NCI-H226 (cell line): ENCODE measurements at regions not wholly inside any gene's neighbourhood (a gene's known extent, or its start where the extent isn't known, plus 50 kb on each side); places are given as distances from the start of the nearest gene placed in this dataset.
"Not testable (repeated sequence)": the region's sequence is repeated elsewhere in the genome, so short reads cannot be mapped to it uniquely, and the experiment has no call there.

ENCODE experiments used
- DNase-seq: peaks from one replicate; pipeline ENCODE4 v3.0.0-alpha.2; 2015

GRCh38 chr14:88929656-88930436, 105.4 kb downstream of the TTC8 start:
- DNase-seq = no peak

DNA sequence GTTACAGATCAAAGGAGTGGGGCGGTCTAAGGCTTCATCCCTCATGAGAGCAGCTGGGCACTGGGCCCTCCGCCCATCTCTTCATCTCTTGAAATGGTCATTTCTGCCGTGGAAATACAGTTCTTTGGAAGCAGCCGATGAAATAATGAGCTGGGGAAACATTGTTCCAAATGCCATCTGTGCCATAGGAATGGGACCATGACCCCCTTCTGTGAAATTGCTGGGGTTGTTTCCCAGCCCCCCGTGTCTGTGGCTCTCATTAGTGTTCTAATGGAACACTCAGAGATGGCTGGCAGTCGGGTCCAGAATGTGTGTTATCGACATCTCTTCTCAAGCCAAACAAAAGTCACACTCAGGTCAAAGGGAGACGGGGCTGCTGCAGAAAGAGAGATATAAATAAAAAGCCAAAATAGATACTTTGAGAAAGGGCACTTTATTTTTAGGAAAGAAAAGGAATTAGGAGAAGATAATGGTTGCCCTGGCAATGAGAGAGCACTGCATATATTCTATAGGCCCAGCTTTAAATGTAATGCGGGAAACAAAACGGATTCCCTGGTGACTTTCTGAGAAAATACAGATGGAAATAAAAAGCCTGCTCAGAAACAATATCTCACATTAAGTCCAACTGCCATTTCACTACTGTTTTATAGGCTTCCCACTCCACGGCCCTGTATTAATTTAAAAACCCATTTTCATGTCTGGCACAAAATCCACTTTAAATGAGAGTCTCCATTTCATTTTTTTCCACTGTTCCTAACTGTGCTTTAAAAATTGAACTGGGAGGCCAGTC, 107.1 kb downstream of the TTC8 start:
- no peak for DNase-seq

- no peak for DNase-seq
Observed at GRCh38 chr14:88933191-88933590, 108.7 kb downstream of the TTC8 start.

- no peak for DNase-seq
Observed at GRCh38 chr14:88934351-88934806, 109.9 kb downstream of the TTC8 start.

DNA sequence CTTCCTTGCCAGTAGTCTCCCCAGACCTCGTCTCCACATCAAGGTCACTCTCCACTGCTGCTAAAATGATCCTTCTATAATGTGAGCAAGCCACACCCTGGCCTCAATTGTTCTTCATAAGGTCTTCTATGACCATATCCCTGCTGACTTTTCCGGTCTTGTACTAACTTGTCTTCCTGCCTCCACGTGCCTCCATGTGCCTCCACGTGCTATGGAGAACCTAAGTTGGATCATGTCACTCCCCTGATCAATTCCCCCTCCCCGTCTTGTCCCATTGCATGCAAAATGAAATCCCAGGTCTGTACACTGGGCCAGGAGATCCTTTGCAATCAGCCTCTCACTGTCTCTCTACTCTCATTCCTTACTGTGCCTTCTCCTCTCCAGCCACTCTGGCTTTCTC, 110.6 kb downstream of the TTC8 start:
- DNase-seq = no peak

GRCh38 chr14:88937706-88938105, 113.3 kb downstream of the TTC8 start:
- peak; percentile 6 for DNase-seq

GRCh38 chr14:88940671-88941070, 116.2 kb downstream of the TTC8 start:
- DNase-seq = no peak

GRCh38 chr14:88941414-88941813, 117.0 kb downstream of the TTC8 start:
- DNase-seq = no peak

GRCh38 chr14:88947646-88948598, 123.5 kb downstream of the TTC8 start:
- DNase-seq = peak; percentile 15

- no peak for DNase-seq
Observed at GRCh38 chr14:88950069-88950468, 125.6 kb downstream of the TTC8 start.

DNA sequence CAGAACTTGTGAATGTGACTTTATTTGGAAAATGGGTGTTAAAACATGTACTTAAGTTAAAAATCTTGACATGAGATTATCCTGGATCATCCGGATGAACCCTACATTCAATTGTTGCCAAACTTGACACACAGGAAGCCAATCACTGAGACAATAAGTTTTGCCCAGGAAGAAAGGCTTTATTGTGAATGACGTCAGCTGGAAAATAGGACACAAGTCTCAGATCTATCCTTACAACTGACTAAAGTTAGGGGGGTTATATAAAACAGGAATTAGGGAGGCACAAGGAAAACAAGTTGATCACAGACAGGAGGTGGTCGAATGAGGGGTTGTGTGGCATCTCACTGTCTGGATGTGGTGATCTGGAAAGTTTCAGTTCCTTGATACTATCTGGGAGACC, 126.9 kb downstream of the TTC8 start:
- no peak for DNase-seq

DNA sequence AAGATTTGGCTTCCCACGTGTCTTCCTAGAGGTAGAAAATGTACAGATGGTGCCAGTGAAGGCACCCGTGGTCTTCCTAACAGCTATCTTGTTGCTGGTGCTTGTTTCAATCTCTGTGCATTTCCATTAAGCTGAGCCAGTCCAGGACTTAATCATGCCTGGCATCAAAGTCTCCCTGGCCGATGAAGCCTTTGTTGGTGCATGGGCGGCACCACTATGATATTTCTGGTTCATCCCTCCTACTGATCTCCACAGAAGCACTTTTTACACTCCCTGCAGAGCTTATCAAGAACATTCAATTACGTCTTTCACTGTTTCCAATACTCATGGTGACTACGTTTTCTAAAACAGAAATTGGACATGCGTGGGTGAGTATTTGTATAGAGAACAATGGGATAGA, 128.4 kb downstream of the TTC8 start:
- no peak for DNase-seq

- DNase-seq = no peak
Observed at GRCh38 chr14:88955455-88955854, 131.0 kb downstream of the TTC8 start.

- DNase-seq = no peak
Observed at GRCh38 chr14:88960496-88960895, 136.0 kb downstream of the TTC8 start.

GRCh38 chr14:88961214-88961613, 136.8 kb downstream of the TTC8 start:
- DNase-seq = no peak

DNA sequence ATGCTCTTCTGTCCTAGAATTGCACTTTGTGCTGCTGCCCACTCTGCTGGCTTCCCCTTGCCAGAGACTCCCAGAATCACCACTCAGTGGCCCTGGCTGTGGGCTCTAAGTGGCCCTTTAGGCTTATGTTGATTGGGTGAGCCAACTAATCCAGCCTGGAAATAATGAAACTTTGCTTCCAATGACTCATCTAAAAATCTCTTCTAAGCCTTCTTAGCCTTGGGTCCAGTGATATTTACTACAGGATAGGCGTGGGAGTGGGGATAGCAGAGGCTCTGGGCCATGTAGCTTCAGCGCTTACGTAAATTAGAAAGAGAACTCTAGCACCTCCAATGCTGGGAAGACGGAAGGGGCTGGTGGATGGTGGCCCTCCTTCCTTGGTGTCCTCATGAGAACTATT, 137.9 kb downstream of the TTC8 start:
- DNase-seq = no peak

DNA sequence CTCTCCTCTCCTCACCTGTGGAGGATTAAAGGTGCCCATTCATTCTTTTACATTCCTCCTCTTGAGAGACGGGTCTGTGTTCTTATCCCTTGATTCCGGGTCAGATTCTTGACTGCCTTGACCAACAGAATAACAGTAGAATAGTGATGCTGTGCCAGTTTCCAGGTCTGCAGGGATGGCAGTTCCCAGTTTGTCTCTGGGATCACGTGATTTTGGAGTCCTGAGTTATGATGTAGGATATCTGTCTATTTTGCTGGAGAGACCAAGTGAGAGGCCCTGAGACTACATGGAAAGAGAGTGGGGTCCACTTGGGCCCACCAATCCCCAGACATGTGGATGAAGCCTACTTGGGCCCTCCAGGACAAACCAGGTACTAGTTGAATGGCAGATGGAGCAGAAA, 142.8 kb downstream of the TTC8 start:
- DNase-seq = no peak

GRCh38 chr14:88975043-88975830, 150.8 kb downstream of the TTC8 start:
- DNase-seq = no peak

- no peak for DNase-seq
Observed at GRCh38 chr14:88975926-88976325, 151.5 kb downstream of the TTC8 start.

DNA sequence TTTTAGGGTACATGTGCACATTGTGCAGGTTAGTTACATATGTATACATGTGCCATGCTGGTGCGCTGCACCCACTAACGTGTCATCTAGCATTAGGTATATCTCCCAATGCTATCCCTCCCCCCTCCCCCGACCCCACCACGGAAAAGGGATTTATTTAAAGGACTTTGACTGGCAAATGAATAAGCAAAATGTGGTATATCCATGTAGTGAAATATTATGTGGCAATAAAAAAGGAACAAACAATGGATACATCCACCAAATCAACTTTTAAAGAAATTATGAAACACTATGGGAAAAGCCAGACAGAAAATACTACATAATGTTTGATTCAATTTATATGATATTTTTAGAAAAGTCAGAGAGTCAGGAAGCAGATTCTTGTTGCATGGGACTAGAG, 156.5 kb downstream of the TTC8 start:
- not testable (repeated sequence) for DNase-seq

- DNase-seq = no peak
Observed at GRCh38 chr14:88981948-88982347, 157.5 kb downstream of the TTC8 start.

GRCh38 chr14:88983755-88984154, 159.3 kb downstream of the TTC8 start:
- DNase-seq = peak; percentile 94
